NCI-H1105 (cell line): ENCODE measurements at regions not wholly inside any gene's neighbourhood (a gene's known extent, or its start where the extent isn't known, plus 50 kb on each side); places are given as distances from the start of the nearest gene placed in this dataset.
"Not testable (repeated sequence)": the region's sequence is repeated elsewhere in the genome, so short reads cannot be mapped to it uniquely, and the experiment has no call there.

ENCODE experiments used
- DNase-seq: peaks from one replicate; lab custom pipeline; 2025; lab: John Stamatoyannopoulos, UW

DNA sequence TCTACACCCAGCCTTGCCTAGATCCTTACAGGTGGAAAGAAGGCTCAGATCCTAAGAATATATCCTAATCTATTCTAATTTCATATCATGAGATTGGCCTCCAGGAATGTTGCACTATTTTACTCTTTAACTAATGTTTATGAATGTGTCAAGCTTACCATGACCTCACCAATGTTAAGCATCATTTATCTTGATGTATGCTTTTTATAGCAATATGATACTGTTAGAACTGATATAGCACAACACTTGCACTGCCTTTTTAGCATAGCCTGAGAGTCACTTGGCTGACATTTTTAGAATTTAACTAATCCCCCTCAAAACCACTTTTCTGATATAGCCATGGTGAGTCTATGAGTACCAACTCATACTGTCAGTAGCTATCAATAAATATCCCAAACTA lies 191.5 kb upstream of the NR2F2 start:
- DNase-seq, result no peak

DNA sequence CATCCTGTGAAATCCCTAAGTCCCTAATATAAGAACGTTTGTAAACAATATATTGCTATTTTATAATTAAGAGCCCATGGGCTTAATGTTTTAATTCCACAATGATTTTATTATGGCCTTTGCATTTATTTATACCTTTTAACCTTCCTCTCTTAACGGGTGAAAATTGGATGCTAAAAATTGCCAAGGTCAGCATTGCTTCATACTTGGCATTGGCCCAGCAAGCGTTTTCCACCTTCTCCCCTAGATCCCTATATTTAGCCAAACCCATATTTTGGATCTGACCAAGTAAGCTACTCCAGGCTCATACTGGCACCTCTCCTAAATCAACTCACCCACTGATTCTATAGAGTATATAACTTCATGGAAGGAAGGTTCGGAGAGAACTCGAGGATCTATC lies 188.0 kb upstream of the NR2F2 start:
- DNase-seq, result no peak

DNA sequence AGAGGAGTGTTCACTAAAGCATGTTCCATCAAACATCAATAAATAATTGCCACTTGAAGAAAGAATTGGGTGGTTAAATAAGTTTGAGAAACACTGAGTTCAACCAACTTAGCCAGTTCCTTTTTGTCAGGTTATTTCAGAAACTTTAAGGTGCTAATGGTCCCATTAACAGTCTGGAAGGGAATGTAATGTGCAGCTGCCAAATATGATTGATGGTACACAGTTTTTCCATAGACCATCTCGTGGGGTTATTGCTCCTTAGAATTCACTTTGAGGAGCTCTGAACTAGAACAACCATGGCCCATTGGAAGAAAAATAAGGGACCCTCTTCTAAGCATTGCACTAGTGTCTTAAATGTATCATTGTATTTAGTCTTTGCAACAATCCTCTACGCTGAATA lies 185.8 kb upstream of the NR2F2 start:
- no peak for DNase-seq

DNA sequence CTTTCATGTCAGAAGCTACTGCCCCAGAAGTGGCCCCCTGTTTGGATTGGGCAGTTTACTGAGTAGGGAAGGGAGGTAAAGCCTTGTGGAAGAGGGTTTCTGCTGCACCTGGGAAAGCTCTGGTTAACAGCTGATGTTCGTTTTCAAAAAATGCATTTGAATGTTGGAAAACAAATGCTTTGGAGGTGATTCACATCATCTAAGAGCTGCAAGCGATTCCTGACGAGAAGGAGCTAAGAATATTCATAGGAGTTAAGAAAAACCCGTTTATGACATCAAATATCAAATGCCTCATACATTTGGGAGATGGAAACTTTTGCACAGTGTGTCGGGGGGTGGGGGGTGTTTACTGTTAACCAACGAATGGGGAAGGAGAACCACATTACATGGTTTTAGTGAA lies 183.8 kb upstream of the NR2F2 start:
- no peak for DNase-seq

DNA sequence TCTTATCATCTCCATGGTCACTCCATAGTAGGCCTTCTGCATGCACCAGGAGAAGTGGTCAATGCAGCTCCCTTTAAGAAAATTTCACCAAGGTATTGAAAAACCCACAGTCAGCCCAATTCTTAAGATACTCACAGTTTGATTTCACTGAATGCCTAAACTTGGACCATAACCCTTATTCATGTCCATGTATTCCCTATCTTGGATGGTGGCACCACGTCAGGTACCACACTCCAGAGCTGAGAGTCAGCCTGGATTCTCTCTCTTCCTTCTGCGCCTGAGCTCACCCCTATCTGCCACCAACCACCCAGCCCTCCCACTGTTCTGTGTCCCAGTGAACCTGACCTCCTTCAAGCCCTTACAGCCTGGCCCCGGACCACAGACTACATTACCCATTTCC lies 183.2 kb upstream of the NR2F2 start:
- no peak for DNase-seq

DNA sequence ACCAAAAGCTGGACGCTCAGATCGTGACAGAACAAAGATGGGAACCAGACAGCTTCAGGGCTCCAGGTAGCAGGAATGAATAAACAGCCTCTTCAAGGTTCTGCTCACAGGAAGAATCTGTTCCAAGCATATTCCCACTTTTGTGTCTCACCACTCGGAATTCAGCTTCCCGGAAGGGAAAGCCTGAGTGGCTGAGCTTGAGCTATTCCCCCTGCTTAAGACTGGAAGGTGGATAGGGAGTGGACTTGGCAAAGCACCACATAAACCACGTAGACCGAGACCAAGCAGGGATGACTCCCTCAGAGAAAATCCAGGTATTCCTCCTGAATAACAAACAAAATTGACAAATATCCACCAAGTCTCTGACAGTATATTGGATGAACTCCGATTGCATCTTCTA lies 180.2 kb upstream of the NR2F2 start:
- no peak for DNase-seq

DNA sequence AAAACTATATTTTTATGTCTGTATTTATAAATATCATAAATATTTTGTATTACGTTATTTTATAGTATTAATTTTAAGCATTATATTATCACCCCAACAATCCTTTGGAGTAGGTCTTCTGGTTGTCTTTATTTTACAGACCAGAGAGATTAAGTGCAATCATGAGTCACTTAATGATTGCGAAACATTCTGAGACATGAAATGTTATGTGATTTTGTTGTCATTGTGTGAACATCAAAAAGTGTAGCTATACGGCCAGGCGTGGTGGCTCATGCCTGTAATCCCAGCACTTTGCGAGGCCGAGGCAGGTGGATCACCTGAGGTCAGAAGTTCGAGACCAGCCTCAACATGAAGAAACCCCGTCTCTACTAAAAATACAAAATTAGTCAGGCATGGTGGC lies 178.8 kb upstream of the NR2F2 start:
- DNase-seq, result not testable (repeated sequence)

DNA sequence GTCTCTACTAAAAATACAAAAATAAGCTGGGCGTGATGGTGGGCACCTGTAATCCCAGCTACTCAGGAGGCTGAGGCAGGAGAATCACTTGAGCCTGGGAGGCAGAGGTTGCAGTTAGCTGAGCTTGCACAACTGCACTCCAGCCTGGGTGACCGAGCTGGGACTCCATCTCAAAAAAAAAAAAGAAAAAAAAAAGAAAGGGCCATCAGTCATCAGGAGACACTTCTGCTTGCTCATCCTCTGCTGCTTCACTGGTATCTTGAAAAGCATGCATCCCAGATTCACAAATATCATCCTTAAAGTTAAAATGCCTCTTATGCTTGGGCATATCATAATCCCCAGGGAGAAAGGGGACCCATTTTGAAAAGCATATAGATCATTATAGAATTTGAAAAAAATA lies 176.6 kb upstream of the NR2F2 start:
- DNase-seq, result no peak

DNA sequence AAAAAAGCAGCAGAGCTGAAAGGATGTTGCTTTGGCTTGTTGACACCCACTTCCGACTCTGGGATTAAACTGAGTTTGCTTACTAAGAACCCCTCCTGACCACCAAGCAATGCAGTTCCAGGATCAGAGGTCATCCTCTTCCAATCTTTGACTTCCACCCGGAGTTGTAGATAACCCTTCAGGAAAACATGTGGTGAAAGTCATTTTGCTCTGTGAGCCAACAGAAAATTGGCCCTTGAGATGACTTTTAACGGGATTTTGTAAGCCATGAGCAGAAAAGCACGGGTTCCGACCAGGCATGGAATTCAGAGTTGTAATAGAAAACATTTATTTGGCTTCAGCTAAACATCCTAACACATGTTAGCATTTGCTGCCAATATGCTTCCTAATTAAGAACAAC lies 171.6 kb upstream of the NR2F2 start:
- DNase-seq, result no peak

DNA sequence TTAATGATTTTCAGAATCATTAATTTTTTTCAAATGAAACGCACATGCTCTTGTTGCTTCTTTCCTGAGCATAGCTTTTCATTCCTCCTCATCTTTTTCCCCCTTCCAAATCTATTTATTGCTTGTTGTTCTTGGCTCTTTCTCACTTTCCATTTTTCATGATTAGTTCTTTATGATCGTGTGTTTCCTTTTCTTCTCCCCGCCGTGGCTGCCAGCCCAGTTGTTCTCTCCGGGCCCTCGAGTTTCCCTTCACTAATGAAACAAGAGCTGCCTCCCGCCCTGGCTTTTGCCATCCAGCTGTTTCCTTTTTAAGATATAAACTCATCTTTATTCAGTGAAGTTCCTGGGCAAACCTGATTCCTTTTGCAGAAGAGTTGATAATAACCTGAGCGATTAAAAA lies 170.2 kb upstream of the NR2F2 start:
- DNase-seq, result no peak

DNA sequence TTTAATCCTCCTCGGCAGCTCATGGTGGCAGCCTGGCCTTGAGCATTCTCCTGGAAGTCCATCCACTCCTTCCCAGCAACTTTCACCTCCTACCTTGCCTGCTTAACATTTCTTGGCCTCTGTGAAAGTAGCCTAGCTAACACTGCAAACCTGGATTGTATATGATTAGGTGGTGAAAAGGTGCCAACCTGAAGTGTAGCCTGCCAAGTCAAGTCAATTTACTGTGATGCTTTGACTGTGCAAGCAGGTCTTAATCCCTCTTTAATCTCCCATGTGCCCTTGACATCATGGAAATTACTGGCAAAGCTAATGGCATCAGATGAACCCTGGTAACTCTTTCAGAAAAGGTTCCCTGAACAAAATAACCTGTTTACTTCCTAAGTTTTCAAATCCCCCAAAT lies 169.7 kb upstream of the NR2F2 start:
- no peak for DNase-seq

DNA sequence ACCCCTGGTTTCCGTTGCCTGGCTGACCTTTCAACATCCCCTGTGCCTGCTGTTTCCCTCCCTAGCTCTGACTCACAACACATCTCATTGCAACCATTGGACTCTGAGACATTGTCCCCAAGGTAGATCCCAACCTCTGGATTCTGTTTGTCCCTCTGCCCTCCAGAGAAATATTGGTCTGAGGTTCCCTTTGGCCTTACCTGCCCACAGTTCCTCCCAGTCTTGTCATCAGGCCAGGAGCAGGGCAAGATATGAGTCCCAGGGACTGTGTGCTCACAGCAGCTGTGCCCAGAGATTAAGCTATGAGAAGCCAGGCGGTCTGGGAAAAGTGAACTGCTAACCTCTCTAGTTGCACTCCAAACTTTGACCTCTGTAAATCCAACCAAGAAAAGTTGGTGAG lies 168.2 kb upstream of the NR2F2 start:
- no peak for DNase-seq

DNA sequence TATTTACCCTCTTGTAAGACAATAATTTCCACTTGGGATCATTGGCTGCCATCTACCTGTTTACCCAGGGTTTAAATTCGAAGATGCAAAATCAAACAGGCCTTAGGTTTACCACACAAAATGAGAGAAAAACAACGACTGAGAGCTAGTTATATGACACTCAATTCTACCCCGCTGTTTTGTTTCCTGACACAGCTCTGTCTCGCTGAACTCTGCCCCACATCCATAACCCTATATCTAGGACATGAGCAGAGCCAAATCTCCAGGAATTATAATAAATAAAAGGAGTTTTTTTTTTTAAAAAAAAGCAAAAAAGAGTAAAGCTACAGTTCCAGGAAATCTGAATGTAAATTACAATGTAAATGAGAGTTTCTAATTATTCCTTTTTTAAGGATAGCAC lies 165.4 kb upstream of the NR2F2 start:
- no peak for DNase-seq

DNA sequence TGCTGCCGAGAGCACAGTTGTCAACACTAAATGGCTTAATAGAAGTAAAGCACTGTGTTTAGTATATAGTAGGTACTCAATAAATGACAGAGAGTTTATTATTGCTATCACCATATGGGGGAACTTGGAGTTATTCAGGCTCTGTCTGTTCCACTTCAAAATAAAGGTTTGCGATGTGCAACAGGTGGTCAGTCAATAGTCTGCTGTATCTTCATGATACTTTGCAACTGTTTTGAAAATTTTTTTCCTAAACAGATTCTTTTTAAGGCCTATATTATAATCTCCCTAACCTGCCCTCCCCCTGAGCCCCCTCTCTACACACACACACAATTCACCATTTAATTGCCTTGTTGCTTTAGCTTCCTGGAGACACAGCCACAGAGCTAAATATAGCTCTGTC lies 164.7 kb upstream of the NR2F2 start:
- no peak for DNase-seq

DNA sequence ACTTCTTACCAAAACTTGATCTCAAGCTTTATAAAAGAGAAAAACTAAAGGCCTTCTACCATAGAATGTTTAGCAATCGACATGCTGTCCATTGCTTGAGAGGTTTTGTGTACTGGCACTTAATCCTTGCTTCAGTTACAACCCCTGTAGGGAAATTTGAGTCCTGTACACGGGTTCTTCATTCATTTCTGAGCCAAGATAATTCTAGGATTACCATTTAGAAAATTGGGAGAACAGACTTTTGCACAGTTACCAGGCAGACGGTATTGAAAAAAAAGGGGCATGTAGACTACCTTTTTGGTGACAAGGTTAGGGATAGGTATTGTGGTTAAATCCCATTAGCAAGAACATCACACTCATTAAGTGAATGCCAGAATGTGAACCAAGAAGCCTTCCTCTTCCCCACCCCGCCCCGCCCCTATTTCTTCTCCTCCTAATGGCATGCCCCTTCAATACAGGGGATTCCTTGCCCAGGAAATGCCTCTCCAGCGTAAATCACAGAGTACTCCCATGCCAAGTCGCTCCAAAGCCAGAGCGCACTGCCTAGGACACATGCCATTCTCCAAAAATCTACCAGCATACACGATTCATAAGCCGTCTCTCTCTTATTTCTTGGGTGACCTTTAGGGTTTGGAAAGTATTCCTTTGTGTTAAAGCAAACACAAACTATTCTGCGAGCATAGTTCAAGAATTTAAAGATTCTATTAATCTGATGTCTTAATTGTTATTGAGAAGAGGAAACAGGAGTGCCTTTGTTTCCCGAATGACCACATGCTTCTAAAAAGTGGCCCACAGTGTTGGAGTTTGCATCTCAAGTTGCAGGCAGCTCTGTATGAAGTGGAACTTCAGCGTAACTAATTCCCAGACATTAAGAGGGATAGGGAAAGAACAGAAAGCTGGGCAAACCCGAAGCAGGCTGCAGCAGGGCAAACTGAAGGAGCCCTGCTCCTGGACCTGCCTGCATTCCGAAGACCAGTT lies 164.0 kb upstream of the NR2F2 start:
- DNase-seq, result no peak

DNA sequence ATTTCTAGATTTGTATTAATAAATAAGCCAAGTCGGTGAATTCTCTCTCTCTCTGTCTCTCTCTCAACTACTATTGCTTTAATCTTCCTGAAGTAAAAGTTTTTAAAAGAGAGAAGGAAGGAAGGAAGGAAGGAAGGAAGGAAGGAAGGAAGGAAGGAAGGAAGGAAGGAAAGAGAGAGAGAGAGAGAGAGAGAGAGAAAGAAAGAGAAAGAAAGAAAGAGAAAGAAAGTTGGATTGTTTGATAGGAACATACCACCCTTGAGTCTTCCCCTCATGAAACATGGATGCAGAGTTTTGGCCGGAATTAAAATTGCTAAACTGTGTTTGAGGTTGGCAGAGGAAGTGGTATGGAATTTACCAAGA lies 159.9 kb upstream of the NR2F2 start:
- not testable (repeated sequence) for DNase-seq

DNA sequence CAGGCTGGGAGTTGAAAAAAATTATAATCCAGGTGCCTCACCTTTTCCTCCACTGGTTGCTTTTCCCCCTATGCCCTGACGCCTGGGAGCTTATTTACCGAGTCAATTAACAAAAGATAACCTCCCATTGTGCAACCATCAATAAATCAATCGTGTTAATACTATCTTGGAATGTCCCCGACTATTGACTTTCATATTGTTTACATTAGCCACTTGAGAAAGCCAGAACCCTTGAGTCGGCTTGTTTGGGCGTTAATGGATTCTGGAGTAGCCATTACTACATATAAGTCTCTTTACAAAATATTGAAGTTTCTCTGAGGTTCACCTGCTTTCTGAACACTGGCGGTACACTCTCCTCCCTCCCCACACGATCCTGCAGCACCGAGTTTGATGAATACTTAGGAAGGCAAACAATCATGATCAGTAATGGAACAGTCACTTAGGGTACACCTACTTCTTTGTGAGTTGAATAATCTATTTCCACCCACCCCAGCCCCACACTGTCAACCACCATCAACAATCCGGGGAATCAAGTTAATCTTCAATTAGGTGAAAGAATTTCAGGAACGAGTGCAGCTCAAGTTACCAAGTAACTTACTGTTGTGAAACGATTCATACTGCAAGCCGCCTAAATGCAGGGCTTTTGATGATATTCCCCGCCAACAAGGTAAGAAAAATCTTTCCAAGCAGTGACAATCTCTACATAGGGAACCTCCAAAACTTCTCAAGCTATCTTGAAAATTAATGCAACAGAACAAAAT lies 159.3 kb upstream of the NR2F2 start:
- peak; percentile 8 for DNase-seq

DNA sequence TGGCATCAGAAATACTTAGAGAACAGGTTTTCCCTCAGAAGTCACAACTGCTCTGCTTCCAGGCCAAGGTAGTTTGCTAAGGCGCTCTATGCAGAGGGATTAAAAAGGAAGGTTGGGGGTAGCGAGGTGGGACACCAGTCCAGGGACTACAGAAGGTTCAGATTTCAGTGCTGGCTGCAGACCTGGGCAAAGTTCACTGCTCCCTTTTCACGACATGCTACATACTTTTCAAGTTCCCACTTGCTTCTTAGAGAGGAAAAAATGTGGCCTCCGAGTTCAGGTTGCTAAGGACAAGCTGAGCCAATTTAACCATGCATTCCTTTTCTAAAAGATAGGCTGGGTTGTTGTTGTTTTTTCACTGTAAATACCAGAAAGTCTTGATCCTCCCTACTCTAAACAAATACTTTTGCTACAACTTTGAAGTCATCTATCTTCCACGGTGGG lies 158.6 kb upstream of the NR2F2 start:
- no peak for DNase-seq

DNA sequence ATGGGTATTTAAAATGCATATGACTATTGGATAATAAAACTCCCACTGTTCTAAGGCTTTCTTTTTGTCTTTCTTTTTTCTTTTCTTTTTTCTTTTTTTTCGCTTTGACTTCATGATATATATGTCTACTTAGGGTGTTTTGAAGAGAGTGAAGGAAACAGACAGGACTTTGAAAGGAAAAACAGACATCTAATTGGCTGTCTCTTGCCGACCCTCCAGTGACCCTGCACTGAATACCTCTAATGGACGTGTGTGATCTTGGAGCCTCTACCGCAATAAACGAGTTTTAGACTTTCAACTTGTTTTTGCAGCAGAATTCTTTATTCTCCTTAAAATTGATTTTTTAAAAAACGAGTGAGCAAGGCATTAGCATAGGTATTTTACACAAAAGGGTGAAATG lies 158.1 kb upstream of the NR2F2 start:
- no peak for DNase-seq

DNA sequence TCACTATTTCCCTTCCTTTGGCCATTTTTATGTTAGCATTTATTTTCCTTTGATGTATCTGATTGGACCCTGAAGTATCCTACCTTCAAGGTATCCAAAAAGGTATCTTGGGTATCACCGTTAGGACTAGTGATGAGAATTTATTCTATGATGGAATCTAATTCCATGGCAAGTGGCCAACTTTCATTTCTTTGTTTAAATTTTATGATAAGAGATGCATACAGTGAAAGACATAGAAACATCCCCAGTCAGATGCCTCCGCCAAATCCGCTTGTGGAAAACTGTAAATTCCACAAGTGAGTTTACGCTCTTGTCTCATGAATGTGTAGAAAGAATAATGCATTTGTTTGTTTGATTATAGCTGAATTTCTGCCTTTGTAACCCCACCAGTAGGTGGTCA lies 153.7 kb upstream of the NR2F2 start:
- DNase-seq, result no peak

DNA sequence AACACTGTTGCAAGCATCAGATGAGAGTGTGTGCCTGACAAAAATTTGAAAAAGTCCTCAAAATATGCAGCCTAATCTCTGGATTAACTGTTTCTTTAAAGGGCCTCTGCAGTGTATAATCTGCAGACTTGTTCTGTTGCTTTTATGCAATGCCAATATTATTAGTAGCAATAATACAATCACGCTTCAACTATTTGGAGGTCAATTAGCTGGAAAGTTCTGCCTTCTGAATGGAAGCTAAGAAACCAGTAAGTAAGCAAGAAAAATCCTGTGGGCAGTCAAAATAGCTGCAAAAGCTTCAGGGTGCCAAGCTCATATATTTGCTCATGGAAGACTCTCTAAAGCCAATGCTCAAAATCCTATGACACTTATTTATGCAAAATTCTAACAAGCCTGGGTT lies 153.2 kb upstream of the NR2F2 start:
- DNase-seq, result no peak

DNA sequence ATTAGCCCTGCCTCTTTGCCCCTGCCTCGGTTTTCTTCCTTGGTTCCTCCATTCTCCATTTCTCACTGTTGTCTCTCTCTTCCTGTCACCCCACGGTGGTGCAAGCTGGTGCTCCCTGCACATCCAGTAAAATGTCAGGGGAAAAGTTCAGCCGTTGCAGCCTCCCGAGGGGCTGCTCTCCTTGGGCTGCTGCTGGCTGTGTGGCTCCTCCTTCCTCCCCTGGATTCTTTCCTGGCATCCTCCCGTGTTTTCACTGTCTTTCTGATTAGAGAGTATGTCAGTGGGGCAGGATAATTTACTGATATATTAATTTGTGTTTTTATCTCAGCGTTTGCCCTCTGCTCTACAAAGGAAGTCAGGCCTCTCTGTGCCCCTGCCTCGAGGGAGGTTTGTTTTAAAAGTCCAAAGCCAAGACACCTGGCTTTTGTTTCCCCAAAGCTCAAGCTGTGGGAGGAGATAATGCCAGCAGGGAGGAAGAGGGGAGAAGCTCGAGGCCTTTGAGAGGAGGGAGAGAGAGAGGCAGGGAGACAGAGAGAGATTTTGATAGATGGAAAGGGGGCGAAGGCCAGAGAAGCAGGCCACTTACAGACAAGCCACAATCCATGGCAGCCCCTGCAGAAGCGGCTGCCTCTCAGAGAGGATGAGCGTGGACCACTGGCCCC lies 150.3 kb upstream of the NR2F2 start:
- DNase-seq, result no peak

DNA sequence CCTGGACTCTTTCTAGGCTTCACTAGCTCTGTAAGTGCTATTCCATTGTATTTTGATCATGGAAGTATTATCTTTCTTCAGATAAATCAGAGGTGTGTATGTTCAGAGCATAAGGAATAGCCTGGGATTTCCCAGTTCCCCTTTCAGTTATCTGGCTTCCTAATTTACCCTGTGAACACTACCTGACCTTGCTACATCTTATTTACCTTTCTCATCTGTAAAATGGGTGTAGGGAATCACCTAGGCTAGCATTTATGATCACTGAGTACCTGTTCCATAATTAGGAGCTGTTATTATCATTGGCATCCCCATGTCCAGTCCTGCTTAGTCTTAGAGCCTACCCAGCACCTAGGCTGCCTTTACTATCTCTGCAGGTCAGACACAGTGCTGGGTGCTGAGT lies 149.3 kb upstream of the NR2F2 start:
- DNase-seq, result no peak
